NCI-H2107 (cell line): ENCODE measurements at regions not wholly inside any gene's neighbourhood (a gene's known extent, or its start where the extent isn't known, plus 50 kb on each side); places are given as distances from the start of the nearest gene placed in this dataset.
"Not testable (repeated sequence)": the region's sequence is repeated elsewhere in the genome, so short reads cannot be mapped to it uniquely, and the experiment has no call there.

Source experiments
- DNase-seq: peaks from one replicate; lab custom pipeline; 2025; lab: John Stamatoyannopoulos, UW

- DNase-seq, result no peak
Measured at GRCh38 chr12:88889326-88890110, 309.2 kb upstream of the KITLG start.

GRCh38 chr12:88884600-88884999 is 304.3 kb upstream of the KITLG start:
- DNase-seq, result no peak

- no peak for DNase-seq
Measured at GRCh38 chr12:88882662-88883061, 302.4 kb upstream of the KITLG start.

GRCh38 chr12:88880051-88880450 is 299.8 kb upstream of the KITLG start:
- DNase-seq, result no peak

- DNase-seq, result no peak
Measured at GRCh38 chr12:88878295-88878694, 298.0 kb upstream of the KITLG start.

GRCh38 chr12:88876857-88877256 is 296.6 kb upstream of the KITLG start:
- no peak for DNase-seq

GRCh38 chr12:88870000-88870737 is 289.9 kb upstream of the KITLG start:
- no peak for DNase-seq

GRCh38 chr12:88868050-88868449 is 287.8 kb upstream of the KITLG start:
- no peak for DNase-seq

- no peak for DNase-seq
Measured at GRCh38 chr12:88867510-88867909, 287.2 kb upstream of the KITLG start.

GRCh38 chr12:88866881-88867280 is 286.6 kb upstream of the KITLG start:
- no peak for DNase-seq

- no peak for DNase-seq
Measured at GRCh38 chr12:88865537-88865936, 285.3 kb upstream of the KITLG start.

- no peak for DNase-seq
Measured at GRCh38 chr12:88860851-88861250, 280.6 kb upstream of the KITLG start.

GRCh38 chr12:88856201-88856600 is 275.9 kb upstream of the KITLG start:
- DNase-seq, result no peak

- DNase-seq, result no peak
Measured at GRCh38 chr12:88855301-88855700, 275.0 kb upstream of the KITLG start.

GRCh38 chr12:88854260-88854659 is 274.0 kb upstream of the KITLG start:
- no peak for DNase-seq

GRCh38 chr12:88847246-88847645 is 267.0 kb upstream of the KITLG start:
- DNase-seq, result not testable (repeated sequence)

- DNase-seq, result no peak
Measured at GRCh38 chr12:88844426-88844825, 264.2 kb upstream of the KITLG start.

- DNase-seq, result no peak
Measured at GRCh38 chr12:88842314-88842713, 262.0 kb upstream of the KITLG start.

GRCh38 chr12:88839486-88839885 is 259.2 kb upstream of the KITLG start:
- no peak for DNase-seq

GRCh38 chr12:88836156-88836555 is 255.9 kb upstream of the KITLG start:
- no peak for DNase-seq

- DNase-seq, result no peak
Measured at GRCh38 chr12:88834226-88834625, 254.0 kb upstream of the KITLG start.

- no peak for DNase-seq
Measured at GRCh38 chr12:88833641-88834116, 253.4 kb upstream of the KITLG start.

- not testable (repeated sequence) for DNase-seq
Measured at GRCh38 chr12:88828537-88828936, 248.3 kb upstream of the KITLG start.
